SK-N-SH (cell line): ENCODE measurements at regions not wholly inside any gene's neighbourhood (a gene's known extent, or its start where the extent isn't known, plus 50 kb on each side); places are given as distances from the start of the nearest gene placed in this dataset.

Experiments used
- CTCF ChIA-PET: fragments of 300-600, 350-600 bp; formaldehyde crosslinking; extraction: SDS; loops from one replicate; lab custom pipeline; 2021; lab: Yijun Ruan, JAX
- POLR2A ChIA-PET: fragments of 350-600 bp; sonication (Branson Sonifier 250); formaldehyde crosslinking; extraction: SDS; loops from one replicate; lab custom pipeline; 2020; ENCODE audit warnings: antibody characterized with exemption, inconsistent platforms; lab: Yijun Ruan, JAX
- DNase-seq: peaks from one replicate; pipeline ENCODE4 v3.0.0; 2012
- H2AFZ ChIP-seq: fragments of 200-600 bp; sonication (generic); 2 replicates; pipeline ENCODE4 v1.8.1; 2016; ENCODE audit warnings: antibody characterized with exemption, mild to moderate bottlenecking, low read depth
- H3F3A ChIP-seq: fragments of 200-600 bp; sonication (generic); replicated peaks from 2 replicates; pipeline ENCODE3; 2016; ENCODE audit warnings: antibody characterized with exemption, mild to moderate bottlenecking; ENCODE audit not compliant: insufficient read depth
- H3K27ac ChIP-seq, 2 experiments: fragments of 200-500 bp in 1 of 2; fragments of 200-600 bp in 1 of 2; sonication (Bioruptor generic) in 1 of 2; sonication (generic), shearing (Covaris generic) in 1 of 2; 2 replicates each; pipeline versions ENCODE4 v1.5.1 to v1.6.1; 2014 to 2016; ENCODE audit warnings: low read depth in 2 of 2, inconsistent platforms in 1 of 2, low read length in 1 of 2, mild to moderate bottlenecking in 1 of 2, mixed read lengths in 1 of 2
- H3K27me3 ChIP-seq: fragments of 200-600 bp; sonication (generic), shearing (Covaris generic); 2 replicates; pipeline ENCODE4 v1.6.1; 2016; ENCODE audit warnings: mixed run types; ENCODE audit not compliant: insufficient read depth
- H3K36me3 ChIP-seq, 2 experiments: fragments of 200-500 bp in 1 of 2; fragments of 200-600 bp in 1 of 2; sonication (Bioruptor generic) in 1 of 2; sonication (generic) in 1 of 2; replicated peaks in 1 of 2; 2 replicates each; pipeline versions ENCODE3 to v1.5.1; 2014 to 2016; ENCODE audit warnings: low read length in 1 of 2, mild to moderate bottlenecking in 1 of 2; ENCODE audit not compliant: insufficient read depth in 2 of 2, control insufficient read depth in 1 of 2
- H3K4me1 ChIP-seq, 2 experiments: fragments of 200-500 bp in 1 of 2; fragments of 200-600 bp in 1 of 2; sonication (Bioruptor generic) in 1 of 2; sonication (generic), shearing (Covaris generic) in 1 of 2; 2 replicates each; pipeline versions ENCODE4 v1.5.1 to v1.6.1; 2014 to 2016; ENCODE audit warnings: low read depth in 1 of 2, low read length in 1 of 2, mixed run types in 1 of 2; ENCODE audit not compliant: insufficient read depth in 2 of 2, control insufficient read depth in 1 of 2
- H3K4me2 ChIP-seq: fragments of 200-600 bp; sonication (generic), shearing (Covaris generic); 2 replicates; pipeline ENCODE4 v1.6.1; 2017; ENCODE audit warnings: mixed run types
- H3K4me3 ChIP-seq, 2 experiments: fragments of 200-500 bp in 1 of 2; fragments of 200-600 bp in 1 of 2; sonication (Bioruptor generic) in 1 of 2; sonication (generic), shearing (Covaris generic) in 1 of 2; 2 replicates each; pipeline versions ENCODE4 v1.5.1 to v1.8.1; 2014 to 2016; ENCODE audit warnings: low read depth in 2 of 2, inconsistent platforms in 1 of 2, low read length in 1 of 2, mild to moderate bottlenecking in 1 of 2, mixed read lengths in 1 of 2, moderate library complexity in 1 of 2
- H3K79me2 ChIP-seq: fragments of 200-600 bp; sonication (generic); 2 replicates; pipeline ENCODE4 v1.8.1; 2017; ENCODE audit warnings: mild to moderate bottlenecking; ENCODE audit not compliant: insufficient read depth
- H3K9ac ChIP-seq: fragments of 200-600 bp; sonication (generic); 2 replicates; pipeline ENCODE4 v1.6.1; 2017; ENCODE audit warnings: mixed run types
- H3K9me2 ChIP-seq: fragments of 200-600 bp; sonication (generic); 2 replicates; pipeline ENCODE4 v1.6.1; 2017; ENCODE audit warnings: mixed run types
- H3K9me3 ChIP-seq: fragments of 200-600 bp; sonication (generic); 2 replicates; pipeline ENCODE4 v1.6.1; 2017; ENCODE audit warnings: mixed run types, mild to moderate bottlenecking, moderate library complexity
- H4K20me1 ChIP-seq: fragments of 200-600 bp; sonication (generic); 2 replicates; pipeline ENCODE4 v1.6.1; 2017; ENCODE audit warnings: mild to moderate bottlenecking, mixed run types; ENCODE audit not compliant: insufficient read depth
- FOSL2 ChIP-seq: IDR thresholded peaks from 2 replicates; pipeline ENCODE4 v1.4.0; 2012; ENCODE audit warnings: low read depth, mild to moderate bottlenecking, moderate library complexity, borderline replicate concordance
- FOXJ3 ChIP-seq: sonication (generic); formaldehyde crosslinking; IDR thresholded peaks from 2 replicates; pipeline ENCODE4 v1.5.1; 2020; ENCODE audit warnings: mild to moderate bottlenecking, missing genetic modification reagents
- NFIC ChIP-seq: IDR thresholded peaks from 2 replicates; pipeline ENCODE4 v1.4.0; 2012; ENCODE audit warnings: borderline replicate concordance
- RXRA ChIP-seq: IDR thresholded peaks from 2 replicates; pipeline ENCODE4 v1.4.0; 2012; ENCODE audit warnings: low read depth, mild to moderate bottlenecking, borderline replicate concordance
- SIN3A ChIP-seq: IDR thresholded peaks from 2 replicates; pipeline ENCODE4 v1.6.1; 2012; ENCODE audit warnings: low read depth, mild to moderate bottlenecking, low read length, moderate library complexity, borderline replicate concordance
- TEAD4 ChIP-seq: IDR thresholded peaks from 2 replicates; pipeline ENCODE4 v1.4.0; 2012; ENCODE audit warnings: mild to moderate bottlenecking, borderline replicate concordance; ENCODE audit not compliant: insufficient read depth
- USF1 ChIP-seq: IDR thresholded peaks from 2 replicates; pipeline ENCODE4 v1.4.0; 2012; ENCODE audit warnings: low read depth, borderline replicate concordance
- ZBTB33 ChIP-seq: IDR thresholded peaks from 2 replicates; pipeline ENCODE4 v1.4.0; 2012; ENCODE audit warnings: low read depth, borderline replicate concordance
- WGBS: methylation state at CpG from one replicate; pipeline ENCODE4 v1.1.6; 2017; ENCODE audit warnings: low lambda C conversion rate; 5-methylcytosine and 5-hydroxymethylcytosine counted together
- TF ChIP-seq, protein P1 (sequence below): IDR thresholded peaks from 2 replicates; pipeline ENCODE4; 2012
- TF ChIP-seq, protein P2 (sequence below): IDR thresholded peaks from 2 replicates; pipeline ENCODE4 v1.6.1; 2012; ENCODE audit warnings: mild to moderate bottlenecking, low read depth, low read length, moderate library complexity

- Histone ChIP-seq H3K27me3 (no peaks in the 10 kb centered on the region), H3K79me2 (no peaks in the 10 kb centered on the region), H3K4me1 (no peaks in the 10 kb centered on the region; a peak in 1 of 4 replicates), H2AFZ (no peak overlapping the region), H4K20me1 (no peaks in the 10 kb centered on the region), H3K9ac (no peak overlapping the region)
- TF ChIP-seq ZBTB33, result no peak
- TF ChIP-seq, protein P1, sequence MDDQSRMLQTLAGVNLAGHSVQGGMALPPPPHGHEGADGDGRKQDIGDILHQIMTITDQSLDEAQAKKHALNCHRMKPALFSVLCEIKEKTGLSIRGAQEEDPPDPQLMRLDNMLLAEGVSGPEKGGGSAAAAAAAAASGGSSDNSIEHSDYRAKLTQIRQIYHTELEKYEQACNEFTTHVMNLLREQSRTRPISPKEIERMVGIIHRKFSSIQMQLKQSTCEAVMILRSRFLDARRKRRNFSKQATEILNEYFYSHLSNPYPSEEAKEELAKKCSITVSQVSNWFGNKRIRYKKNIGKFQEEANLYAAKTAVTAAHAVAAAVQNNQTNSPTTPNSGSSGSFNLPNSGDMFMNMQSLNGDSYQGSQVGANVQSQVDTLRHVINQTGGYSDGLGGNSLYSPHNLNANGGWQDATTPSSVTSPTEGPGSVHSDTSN, result no peak
- TF ChIP-seq USF1, result no peak
- TF ChIP-seq, all 33 proteins: peak for 0
- no peak overlapping the region for H3K27ac ChIP-seq
- no peak for DNase-seq
- no peak overlapping the region for H3K4me3 ChIP-seq
- ChIA-PET CTCF (interaction anchor here (0.9 to 1.0 kb wide), 2 partner anchors 15 to 734 kb away, joined by 3 read pairs; no protein-coding TSS in a partner anchor), POLR2A (no interaction called here)
- H3F3A ChIP-seq, result no peaks in the 10 kb centered on the region
- no peaks in the 10 kb centered on the region for H3K9me2 ChIP-seq
- H3K36me3 ChIP-seq, result no peaks in the 10 kb centered on the region
- H3K4me2 ChIP-seq, result no peak overlapping the region
- H3K9me3 ChIP-seq, result no peaks in the 10 kb centered on the region
Observed at GRCh38 chr6:144978208-144978607, 693.1 kb downstream of the UTRN start.

GRCh38 chr6:144986271-144986670 is 701.1 kb downstream of the UTRN start:
- Histone ChIP-seq H4K20me1 (no peaks in the 10 kb centered on the region), H3K9ac (no peak overlapping the region), H3F3A (no peaks in the 10 kb centered on the region), H2AFZ (no peak overlapping the region), H3K4me3 (no peak overlapping the region), H3K36me3 (no peaks in the 10 kb centered on the region), H3K9me2 (no peaks in the 10 kb centered on the region), H3K27ac (no peak overlapping the region), H3K4me2 (no peak overlapping the region), H3K4me1 (no peaks in the 10 kb centered on the region), H3K79me2 (no peaks in the 10 kb centered on the region), H3K9me3 (no peaks in the 10 kb centered on the region), H3K27me3 (no peaks in the 10 kb centered on the region)
- no peak for DNase-seq
- WGBS, result 100% methylated on average over 1 of the region's 2 CpGs
- POLR2A ChIA-PET, result no interaction called here
- no peak for TF ChIP-seq FOXJ3 (CRISPR knock-in tag)
- CTCF ChIA-PET, result no interaction called here

DNA sequence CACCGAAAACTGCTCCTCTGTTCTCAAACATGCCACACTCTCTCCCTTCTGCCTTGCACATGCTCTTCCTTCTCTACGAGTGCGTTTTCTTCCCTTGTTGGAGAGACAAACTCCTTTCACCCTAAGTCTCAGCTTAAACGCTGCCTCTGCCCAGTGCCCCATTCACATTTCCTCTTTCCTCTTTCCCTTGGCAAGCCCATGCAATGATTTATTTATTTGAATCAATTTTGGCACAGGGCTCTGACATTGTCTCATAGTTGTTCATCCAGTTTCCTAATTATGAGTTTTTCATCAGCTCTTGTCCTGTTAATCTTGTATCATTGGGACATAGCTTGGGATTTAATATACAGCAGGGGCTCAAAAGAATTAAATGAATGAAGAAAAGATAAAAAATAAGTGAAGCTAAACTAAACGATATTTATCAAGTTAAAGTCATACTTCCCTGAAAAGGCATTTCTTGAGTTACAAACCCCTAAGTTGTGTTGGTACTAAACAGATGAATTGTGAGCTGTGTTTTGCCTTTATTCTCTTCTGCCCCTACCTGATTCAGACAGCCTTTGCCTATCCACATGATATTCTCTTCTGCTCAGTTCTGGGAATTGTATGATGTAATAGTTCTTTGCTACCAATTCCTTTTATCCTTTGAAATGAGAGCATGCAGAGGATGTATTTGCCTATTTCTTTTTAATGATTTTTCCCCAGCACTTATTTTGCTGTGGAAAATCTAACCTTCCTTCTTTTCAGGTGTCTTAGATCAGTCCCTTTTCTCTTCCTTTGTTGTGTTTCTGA is 704.4 kb downstream of the UTRN start:
- no peak overlapping the region for H3K27ac ChIP-seq
- no peak overlapping the region for H3K4me3 ChIP-seq
- DNase-seq, result no peak
- H3F3A ChIP-seq, result no peaks in the 10 kb centered on the region
- H3K4me2 ChIP-seq, result no peak overlapping the region
- H3K9ac ChIP-seq, result no peak overlapping the region
- H3K36me3 ChIP-seq, result no peaks in the 10 kb centered on the region
- no peak overlapping the region for H2AFZ ChIP-seq
- ChIA-PET CTCF (interaction anchor here (1.1 kb wide), 1 partner anchor 36 kb away, joined by 3 read pairs; no protein-coding TSS in a partner anchor), POLR2A (no interaction called here)
- no peaks in the 10 kb centered on the region for H3K4me1 ChIP-seq
- H3K9me3 ChIP-seq, result no peaks in the 10 kb centered on the region
- no peaks in the 10 kb centered on the region for H4K20me1 ChIP-seq
- WGBS, result 70% methylated on average over 5 of the region's 5 CpGs
- no peaks in the 10 kb centered on the region for H3K27me3 ChIP-seq
- H3K79me2 ChIP-seq, result no peaks in the 10 kb centered on the region
- no peaks in the 10 kb centered on the region for H3K9me2 ChIP-seq
- TF ChIP-seq RXRA (no peak), FOSL2 (no peak), NFIC (no peak), SIN3A (no peak), TEAD4 (no peak)
- TF ChIP-seq, protein P2, sequence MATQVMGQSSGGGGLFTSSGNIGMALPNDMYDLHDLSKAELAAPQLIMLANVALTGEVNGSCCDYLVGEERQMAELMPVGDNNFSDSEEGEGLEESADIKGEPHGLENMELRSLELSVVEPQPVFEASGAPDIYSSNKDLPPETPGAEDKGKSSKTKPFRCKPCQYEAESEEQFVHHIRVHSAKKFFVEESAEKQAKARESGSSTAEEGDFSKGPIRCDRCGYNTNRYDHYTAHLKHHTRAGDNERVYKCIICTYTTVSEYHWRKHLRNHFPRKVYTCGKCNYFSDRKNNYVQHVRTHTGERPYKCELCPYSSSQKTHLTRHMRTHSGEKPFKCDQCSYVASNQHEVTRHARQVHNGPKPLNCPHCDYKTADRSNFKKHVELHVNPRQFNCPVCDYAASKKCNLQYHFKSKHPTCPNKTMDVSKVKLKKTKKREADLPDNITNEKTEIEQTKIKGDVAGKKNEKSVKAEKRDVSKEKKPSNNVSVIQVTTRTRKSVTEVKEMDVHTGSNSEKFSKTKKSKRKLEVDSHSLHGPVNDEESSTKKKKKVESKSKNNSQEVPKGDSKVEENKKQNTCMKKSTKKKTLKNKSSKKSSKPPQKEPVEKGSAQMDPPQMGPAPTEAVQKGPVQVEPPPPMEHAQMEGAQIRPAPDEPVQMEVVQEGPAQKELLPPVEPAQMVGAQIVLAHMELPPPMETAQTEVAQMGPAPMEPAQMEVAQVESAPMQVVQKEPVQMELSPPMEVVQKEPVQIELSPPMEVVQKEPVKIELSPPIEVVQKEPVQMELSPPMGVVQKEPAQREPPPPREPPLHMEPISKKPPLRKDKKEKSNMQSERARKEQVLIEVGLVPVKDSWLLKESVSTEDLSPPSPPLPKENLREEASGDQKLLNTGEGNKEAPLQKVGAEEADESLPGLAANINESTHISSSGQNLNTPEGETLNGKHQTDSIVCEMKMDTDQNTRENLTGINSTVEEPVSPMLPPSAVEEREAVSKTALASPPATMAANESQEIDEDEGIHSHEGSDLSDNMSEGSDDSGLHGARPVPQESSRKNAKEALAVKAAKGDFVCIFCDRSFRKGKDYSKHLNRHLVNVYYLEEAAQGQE, result no peak
- TF ChIP-seq, protein P1, result no peak
